HG03025 (cell line): ENCODE measurements at regions not wholly inside any gene's neighbourhood (a gene's known extent, or its start where the extent isn't known, plus 50 kb on each side); places are given as distances from the start of the nearest gene placed in this dataset.
"Not testable (repeated sequence)": the region's sequence is repeated elsewhere in the genome, so short reads cannot be mapped to it uniquely, and the experiment has no call there.

ENCODE experiments used
- ATAC-seq: cut with Tn5 transposase; IDR thresholded peaks from one replicate; pipeline ENCODE4 v1.9.1; 2021; ENCODE audit warnings: mild to moderate bottlenecking, moderate library complexity; ENCODE audit not compliant: unreplicated experiment, low FRiP score

DNA sequence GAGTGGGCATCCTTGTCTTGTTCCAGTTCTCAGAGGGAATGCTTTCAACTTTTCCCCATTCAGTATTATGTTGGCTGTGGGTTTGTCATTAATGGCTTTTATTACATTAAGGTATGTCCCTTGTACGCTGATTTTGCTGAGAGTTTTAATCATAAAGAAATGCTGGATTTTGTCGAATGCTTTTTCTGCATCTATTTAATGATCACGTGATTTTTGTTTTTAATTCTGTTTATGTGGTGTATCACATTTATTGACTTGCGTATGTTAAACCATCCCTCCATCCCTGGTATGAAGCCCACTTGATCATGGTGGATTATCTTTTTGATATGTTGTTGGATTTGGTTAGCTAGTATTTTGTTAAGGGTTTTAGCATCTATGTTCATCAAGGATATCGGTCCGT is 266.9 kb upstream of the DIPK2B start:
- ATAC-seq, result not testable (repeated sequence)

DNA sequence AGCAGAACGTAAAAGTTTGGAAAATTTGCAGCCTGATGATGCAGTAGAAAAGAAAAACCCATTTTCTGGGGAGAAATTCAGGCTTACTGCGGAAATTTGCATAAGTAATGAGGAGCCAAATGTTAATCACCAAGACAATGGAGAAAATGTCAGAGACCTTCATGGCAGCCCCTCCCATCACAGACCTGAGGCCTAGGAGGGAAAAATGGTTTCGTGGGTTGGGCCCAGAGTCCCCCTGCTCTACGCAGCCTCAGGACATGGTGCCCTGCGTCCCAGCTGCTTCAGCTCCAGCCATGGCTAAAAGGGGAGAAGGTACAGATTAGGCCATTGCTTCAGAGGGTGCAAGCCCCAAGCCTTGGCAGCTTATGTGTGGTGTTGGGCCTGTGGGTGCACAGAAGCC is 255.1 kb upstream of the DIPK2B start:
- ATAC-seq, result not testable (repeated sequence)

DNA sequence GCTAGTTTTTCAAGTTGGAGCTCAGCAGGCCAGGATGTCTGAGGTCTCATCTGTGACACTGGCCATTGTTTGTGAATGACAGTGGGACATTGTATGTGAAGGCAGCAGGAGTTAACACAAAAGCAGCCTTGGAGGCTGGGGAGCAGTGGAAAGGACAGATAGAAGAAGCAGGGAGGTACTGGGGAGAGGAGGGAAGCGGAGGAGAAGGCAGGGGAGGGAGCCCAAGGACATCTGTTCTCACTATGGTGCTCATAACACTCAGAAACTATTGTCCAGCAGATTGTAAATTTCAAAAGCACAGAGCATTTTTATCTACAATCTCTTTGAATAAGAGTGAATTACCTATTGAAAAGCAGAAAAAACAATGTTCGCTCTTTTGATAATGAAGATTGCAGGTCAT is 253.6 kb upstream of the DIPK2B start:
- ATAC-seq, result no peak

- ATAC-seq, result no peak
Observed at GRCh38 chrX:45449982-45450381, 249.3 kb upstream of the DIPK2B start.

GRCh38 chrX:45447995-45448394 is 247.3 kb upstream of the DIPK2B start:
- ATAC-seq, result no peak

DNA sequence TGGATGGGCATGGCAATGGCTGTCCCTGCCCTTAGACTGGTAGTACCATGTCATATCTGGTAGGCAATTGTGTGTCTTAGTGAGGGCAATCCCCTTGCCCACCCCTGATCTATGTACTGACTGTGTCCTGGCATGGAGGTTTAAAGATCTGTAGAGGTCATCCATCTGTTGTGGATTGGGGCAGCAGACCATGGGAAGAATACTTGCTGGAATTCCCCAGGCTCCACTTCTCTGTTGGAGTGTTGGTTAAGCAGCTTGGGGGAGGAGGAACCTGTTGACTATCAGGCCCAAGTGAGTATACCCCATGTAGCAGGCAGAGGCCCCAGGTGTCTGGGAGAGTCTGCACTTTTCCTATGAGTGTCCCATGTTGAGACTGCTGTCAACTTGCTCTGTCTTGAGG is 246.7 kb upstream of the DIPK2B start:
- no peak for ATAC-seq

DNA sequence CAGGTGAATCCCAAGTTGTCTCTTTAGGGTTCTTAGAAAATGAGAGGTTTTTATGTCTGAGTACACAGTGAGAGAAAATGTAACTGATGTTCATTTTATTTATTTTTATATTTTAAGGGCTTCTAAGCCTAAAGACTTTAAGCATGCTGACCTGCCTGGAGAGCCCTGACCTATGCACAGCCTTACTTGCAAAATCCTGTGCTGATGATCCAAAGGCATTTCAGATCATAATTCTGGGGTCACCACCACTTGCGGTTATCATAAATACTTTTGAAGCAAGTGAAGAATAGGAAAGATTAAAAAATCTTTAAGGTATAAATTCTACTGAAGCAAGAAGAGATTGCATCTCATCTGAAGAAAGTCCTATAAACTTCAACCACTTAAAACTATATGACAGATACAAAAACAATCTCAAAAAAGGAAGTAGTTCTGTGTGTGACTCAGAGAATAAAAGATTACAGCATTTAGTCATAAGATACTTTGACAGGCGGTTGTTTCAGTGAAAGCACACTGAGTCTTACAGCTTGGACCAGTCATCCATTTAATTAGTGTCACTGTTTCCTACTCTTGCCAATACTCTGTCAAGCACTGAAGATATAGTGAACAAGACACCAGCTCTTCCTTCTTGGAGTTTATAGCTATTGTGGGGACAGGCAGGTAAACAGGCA is 245.2 kb upstream of the DIPK2B start:
- ATAC-seq, result no peak

DNA sequence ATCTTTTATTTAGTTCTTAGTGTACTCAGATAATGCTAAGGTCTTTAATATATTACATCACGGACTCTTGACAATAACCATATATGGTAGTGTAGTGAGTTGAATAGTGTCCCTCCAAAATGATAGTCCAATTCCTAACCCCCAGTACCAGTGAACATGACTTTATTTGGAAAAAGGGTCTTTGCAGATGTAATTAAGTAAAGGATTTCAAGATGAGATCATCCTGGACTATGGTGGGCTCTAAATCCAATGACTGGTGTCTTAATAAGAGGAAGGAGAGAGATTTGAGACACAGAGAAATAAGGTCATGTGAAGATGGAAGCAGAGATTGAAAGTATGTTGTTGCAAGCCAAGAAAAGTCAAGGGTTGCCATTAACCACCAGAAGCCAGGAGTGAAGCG is 236.5 kb upstream of the DIPK2B start:
- no peak for ATAC-seq

DNA sequence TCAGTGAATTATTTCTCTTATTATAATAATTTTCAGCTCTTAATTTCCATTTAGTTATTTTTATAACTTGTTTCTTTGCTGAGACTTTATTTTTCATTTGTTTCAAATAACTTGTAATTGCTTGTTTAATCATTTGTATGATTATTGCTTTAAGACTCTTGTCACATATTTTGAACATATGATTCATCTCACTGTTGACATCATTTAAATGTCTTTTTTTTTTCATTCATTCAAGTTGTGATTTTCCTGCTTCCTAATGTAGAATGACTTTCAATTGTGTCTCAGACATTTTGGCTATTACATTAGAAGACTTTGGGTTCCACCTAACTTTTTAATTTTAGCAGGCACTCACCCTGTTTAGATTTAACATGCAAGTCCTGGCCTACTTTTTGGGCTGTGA is 234.8 kb upstream of the DIPK2B start:
- no peak for ATAC-seq

DNA sequence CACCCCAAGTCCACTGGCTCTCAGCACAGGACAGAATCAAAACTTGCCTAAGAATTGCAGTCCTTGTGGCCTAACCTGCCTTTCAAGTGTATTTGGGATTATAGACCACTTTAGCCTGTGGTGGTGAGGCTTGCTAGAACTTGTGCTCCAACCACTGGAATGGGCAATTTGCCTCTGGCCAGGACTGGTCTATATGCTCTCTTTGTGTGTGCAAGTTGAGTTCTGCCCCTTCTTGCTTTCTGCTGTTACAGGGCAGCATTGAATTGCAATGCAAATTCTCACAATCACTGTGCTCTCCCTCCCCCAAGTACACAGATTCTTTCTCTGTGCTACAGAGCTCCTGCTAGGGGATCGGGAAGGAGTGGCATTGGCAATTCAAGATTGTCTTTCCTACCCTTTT is 233.6 kb upstream of the DIPK2B start:
- no peak for ATAC-seq

DNA sequence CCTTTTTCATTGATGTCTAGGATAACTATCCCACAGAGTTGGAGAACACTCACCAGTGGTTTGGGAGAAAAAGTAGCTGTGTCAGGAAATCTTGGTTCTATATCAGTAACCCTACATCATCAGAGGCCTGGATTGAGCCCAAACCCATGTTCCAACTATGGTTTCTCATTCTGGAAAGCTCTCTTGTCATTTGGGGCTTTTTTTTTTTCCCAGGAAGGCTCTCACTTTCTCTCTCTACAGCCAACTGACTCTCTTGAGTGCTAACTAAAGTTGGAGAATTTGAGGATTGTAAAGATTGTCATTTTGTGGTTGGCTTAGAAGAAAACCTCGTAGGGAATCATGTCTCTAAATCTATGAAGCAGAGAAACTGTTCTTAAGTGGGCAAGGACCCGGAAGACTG is 228.2 kb upstream of the DIPK2B start:
- no peak for ATAC-seq

DNA sequence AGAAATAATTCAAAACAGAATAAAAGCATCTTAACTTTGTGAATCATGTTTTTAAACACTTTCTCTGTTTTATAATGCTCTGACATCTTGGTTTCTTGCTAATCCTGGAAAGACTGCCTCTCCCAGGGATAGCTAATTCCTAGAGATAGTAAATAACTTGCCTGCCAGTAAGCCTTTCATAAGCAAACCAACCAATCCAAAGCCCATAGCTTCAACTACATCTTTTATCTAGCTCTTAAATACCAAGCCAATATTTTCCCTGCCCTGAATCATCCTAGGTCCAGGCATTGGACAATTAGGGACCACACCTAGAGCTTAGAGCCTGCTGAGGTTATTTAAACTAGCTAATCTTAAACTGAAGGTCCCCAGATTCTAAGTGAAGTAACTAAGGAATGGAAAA is 223.7 kb upstream of the DIPK2B start:
- ATAC-seq, result no peak

DNA sequence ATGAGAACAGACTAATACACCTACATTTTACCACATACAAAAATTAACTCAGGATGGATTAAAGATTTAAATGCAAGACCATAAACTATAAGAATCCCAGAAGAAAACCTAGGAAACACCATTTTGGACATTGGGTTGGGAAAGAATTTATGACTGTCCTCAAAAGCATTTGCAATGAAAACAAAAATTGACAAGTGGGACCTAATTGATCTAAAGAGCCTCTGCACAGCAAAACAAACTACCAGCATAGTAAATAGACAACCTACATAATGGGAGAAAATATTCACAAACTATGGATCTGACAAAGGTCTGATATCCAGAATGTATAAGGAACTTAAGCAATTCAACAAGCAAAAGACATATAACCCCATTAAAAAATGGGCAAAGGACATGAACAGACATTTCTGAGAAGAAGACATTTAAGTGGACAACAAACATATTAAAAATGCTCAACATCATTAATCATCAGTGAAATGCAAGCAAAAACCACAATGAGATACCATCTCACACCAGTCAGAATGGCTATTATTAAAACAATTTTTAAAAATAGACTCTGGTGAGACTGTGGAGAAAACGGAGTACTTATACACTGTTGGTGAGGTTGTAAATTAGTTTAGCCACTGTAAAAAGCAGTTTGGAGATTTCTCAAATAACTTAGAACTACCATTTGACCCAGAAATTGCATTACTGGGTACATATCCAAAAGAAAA is 221.7 kb upstream of the DIPK2B start:
- no peak for ATAC-seq

GRCh38 chrX:45421806-45422205 is 221.1 kb upstream of the DIPK2B start:
- ATAC-seq, result no peak

- no peak for ATAC-seq
Observed at GRCh38 chrX:45404206-45404605, 203.5 kb upstream of the DIPK2B start.

DNA sequence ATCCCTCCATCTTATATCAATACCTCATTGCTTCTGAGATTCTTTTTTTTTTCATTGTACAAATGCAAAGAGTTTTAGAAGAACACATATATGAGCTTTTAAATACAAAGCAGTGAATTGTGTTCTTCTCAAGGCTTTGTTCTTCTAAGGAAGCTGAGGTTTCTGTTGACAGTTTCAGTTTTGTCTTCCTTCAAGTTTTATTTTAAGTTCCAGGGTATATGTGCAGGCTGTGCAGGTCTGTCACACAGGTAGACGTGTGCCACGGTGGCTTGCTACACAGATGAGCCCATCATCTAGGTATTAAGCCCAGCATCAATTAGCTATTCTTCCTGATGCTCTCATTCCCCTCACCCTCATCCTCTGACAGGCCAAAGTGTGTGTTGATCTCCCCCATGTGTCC is 201.2 kb upstream of the DIPK2B start:
- no peak for ATAC-seq

DNA sequence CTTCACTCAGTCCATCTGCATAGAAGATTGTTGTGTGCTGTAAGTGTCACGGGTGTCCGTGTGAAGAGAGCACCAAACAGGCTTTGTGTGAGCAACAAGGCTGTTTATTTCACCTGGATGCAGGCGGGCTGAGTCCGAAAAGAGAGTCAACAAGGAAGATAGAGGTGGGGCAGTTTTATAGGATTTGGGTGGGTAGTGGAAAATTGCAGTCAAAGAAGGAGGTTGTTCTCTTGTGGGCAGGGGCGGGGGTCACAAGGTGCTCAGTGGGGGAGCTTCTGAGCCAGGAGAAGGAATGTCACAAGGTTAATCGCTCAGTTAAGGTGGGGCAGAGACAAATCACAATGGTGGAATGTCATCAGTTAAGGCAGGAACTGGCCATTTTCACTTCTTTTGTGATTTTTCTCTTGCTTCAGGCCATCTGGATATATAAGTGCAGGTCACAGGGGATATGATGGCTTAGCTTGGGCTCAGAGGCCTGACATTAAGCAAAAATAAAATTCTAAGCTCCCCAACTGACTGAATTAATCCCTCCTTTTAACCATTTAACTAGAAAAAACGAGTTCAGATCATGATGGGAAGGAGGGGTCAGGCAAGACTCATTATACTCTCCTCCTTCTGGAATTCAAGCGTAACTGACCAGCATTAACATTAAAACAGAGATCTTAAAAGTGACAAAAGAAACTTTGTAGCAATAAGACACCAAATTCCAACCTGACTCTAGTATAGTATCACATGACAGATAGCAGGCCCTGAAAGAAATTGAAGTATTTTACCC is 200.5 kb upstream of the DIPK2B start:
- not testable (repeated sequence) for ATAC-seq

DNA sequence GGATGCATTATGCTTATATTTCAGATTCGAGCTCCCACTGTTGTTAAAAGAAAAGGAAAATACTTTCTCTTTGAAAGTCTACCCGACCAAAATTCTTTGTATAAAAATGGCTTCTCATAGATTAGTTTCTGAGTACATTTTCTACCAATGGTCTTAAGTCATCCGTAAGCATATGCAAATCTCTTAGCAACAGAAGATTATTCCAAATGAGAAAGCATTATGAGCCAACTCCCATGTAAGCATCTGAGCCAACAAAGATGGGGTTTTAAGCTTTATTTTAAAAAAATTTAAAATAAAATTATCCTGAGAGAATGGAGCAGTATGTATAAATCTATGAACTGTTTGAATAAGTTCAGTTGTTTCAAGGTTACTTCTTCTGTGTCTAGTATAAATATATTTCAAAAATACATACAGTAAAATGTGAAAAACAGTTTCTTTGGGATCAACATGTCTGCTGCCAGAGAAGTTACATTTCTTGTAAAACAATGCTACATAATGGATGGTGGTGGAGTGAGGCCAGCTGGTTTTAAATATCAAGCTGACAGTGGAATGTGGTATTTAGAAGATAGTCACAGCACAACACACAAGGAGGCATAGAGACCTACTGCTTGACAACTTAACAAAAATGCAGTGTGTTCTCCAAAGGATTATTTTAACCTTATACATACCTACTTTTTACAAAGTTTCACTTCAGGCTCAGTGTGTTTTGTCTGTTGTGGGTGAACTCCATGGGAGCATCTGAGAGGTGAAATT is 199.5 kb upstream of the DIPK2B start:
- ATAC-seq, result no peak

GRCh38 chrX:45385757-45386156 is 185.1 kb upstream of the DIPK2B start:
- ATAC-seq, result no peak

DNA sequence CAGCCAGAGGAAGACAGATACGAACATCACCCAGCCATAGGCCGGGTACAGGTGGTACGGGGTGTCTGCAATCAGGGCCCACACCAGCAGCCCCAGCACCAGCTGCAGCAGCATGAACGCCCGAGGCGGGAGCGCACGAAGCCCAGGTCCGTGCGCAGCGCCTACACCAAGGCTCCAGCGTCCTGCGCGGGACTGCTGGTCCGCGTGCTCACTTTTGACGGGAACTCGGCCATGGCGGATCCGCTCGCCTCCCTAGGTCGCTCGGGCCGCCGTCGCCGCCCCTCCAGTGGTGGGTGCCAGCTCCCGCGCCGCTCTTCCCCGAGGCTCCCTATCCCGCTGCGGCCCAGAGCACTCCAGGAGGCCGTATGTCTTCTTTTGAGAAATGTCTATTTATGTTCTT is 181.2 kb upstream of the DIPK2B start:
- ATAC-seq, result no peak

DNA sequence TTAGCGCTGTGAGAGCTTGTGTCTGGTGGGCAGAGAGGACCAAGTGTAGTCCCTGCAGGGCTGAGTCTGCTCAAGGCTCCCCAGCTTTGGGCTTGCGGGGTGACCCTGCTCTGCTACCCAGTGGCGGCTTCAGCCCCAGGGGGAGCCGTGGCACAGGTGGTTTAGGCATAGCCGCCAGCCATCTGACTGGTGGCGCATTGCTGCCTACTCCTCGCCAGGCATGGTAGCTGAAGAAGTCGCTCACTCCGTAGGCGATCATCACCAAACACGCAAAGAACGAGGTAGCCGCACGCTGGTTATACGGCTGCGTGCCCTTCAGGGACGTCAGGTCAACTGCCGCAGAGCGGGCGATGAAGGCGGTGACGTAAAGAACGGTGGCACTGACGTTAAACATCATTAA is 180.7 kb upstream of the DIPK2B start:
- no peak for ATAC-seq
